ENCODE measurements at regions not wholly inside any gene's neighbourhood (a gene's known extent, or its start where the extent isn't known, plus 50 kb on each side); places are given as distances from the start of the nearest gene placed in this dataset.
A peak's percentile ranks its signal among the peaks of the same experiment; 100 is the strongest.

GRCh38 chr1:112783059-112783458 is 67.9 kb upstream of the PPM1J start:
- no peak for ATAC-seq

GRCh38 chr1:112779665-112780526 is 64.8 kb upstream of the PPM1J start:
- no peak for ATAC-seq

- ATAC-seq: peak; percentile 18
These were observed 63.0 kb upstream of the PPM1J start for GRCh38 chr1:112778137-112778536.

GRCh38 chr1:112776688-112777087 is 61.6 kb upstream of the PPM1J start:
- no peak for ATAC-seq

GRCh38 chr1:112772781-112773180 is 57.6 kb upstream of the PPM1J start:
- ATAC-seq: no peak

GRCh38 chr1:112770724-112771123 is 55.6 kb upstream of the PPM1J start:
- no peak for ATAC-seq

- no peak for ATAC-seq
These were observed 54.5 kb upstream of the PPM1J start for GRCh38 chr1:112769611-112770010.

- ATAC-seq: peak; percentile 46
These were observed 52.5 kb upstream of the PPM1J start for GRCh38 chr1:112767646-112768045.
